Aorta (tissue), 5 donors: ENCODE measurements at regions not wholly inside any gene's neighbourhood (a gene's known extent, or its start where the extent isn't known, plus 50 kb on each side); places are given as distances from the start of the nearest gene placed in this dataset.

ENCODE experiments used
- ATAC-seq: fragments of 200-7000 bp; cut with Tn5 transposase; one replicate; pipeline ENCODE4 v1.9.1; 2022; ENCODE audit warnings: moderate library complexity; ENCODE audit not compliant: low FRiP score
- DNase-seq, 2 donors: peaks; one replicate each; pipeline ENCODE4 v3.0.0-alpha.2; 2020
- H3K27ac ChIP-seq, 2 donors: one replicate each; pipeline ENCODE4 v1.5.1; 2013; ENCODE audit warnings: low read length in 2 of 2, mild to moderate bottlenecking in 2 of 2, moderate library complexity in 2 of 2, control low read depth in 1 of 2, inconsistent platforms in 1 of 2, low read depth in 1 of 2
- H3K27me3 ChIP-seq, 2 donors: one replicate each; pipeline ENCODE4 v1.6.1; 2013; ENCODE audit warnings: control low read depth in 1 of 2, low read length in 1 of 2, mild to moderate bottlenecking in 1 of 2, moderate library complexity in 1 of 2; ENCODE audit not compliant: insufficient read depth in 2 of 2, control insufficient read depth in 1 of 2
- H3K36me3 ChIP-seq, 2 donors: one replicate each; pipeline ENCODE4 v1.6.1; 2013; ENCODE audit warnings: control low read depth in 1 of 2, low read length in 1 of 2, mild to moderate bottlenecking in 1 of 2; ENCODE audit not compliant: insufficient read depth in 2 of 2, control insufficient read depth in 1 of 2
- H3K4me1 ChIP-seq, 2 donors: one replicate each; pipeline ENCODE4 v1.6.1; 2013; ENCODE audit warnings: low read length in 2 of 2, control low read depth in 1 of 2, mild to moderate bottlenecking in 1 of 2, moderate library complexity in 1 of 2; ENCODE audit not compliant: insufficient read depth in 2 of 2, control insufficient read depth in 1 of 2
- H3K4me3 ChIP-seq, 2 donors: one replicate each; pipeline ENCODE4 v1.5.1; 2013; ENCODE audit warnings: low read length in 2 of 2, control low read depth in 1 of 2, mild to moderate bottlenecking in 1 of 2
- H3K9me3 ChIP-seq: one replicate; pipeline ENCODE4 v1.6.1; 2013; ENCODE audit warnings: mild to moderate bottlenecking, low read length; ENCODE audit not compliant: control insufficient read depth
- WGBS, 2 donors: extraction: QIAGEN DNeasy Blood & Tissue Kit; methylation state at CpG; one replicate each; pipeline ENCODE4 v1.1.7; 2013; 5-methylcytosine and 5-hydroxymethylcytosine counted together
- intact Hi-C, 2 donors: fragments of 100-400 bp; cut with DNase I; formaldehyde crosslinking; loops; one replicate each; pipeline versions ENCODE4 v1.14.2 to v1.15.0; 2022
- donor health status: healthy with polysubstance abuse.
- donor health status: Bipolar disorder and iron deficiency.
- donor health status: DM: no; HTN: no; CAD: no.
- donor health status: DM: no; HTN: no; CAD: no.
- donor health status: DM: yes; HTN: yes; CAD: no.

- peak overlapping the region; percentile 22 to 45 for H3K27ac ChIP-seq
- intact Hi-C loops = loop anchor here in 1 of 2 donors (5.0 to 10.0 kb wide), 2 partner anchors 116 to 154 kb away; partner anchors contain the start of gene SP3
- peak; percentile 90 for ATAC-seq
Measured at GRCh38 chr2:173851141-173851641, 114.0 kb downstream of the SP3 start.

GRCh38 chr2:173854141-173854540 is 111.0 kb downstream of the SP3 start:
- intact Hi-C loops = loop anchor here in 1 of 2 donors (5.0 to 10.0 kb wide), 2 partner anchors 113 to 151 kb away; partner anchors contain the start of gene SP3
- DNase-seq = no peak
- Histone ChIP-seq H3K4me1 (peaks cover 0 to 2% of the 10 kb centered on the region in 2 donors), H3K36me3 (no peaks in the 10 kb centered on the region), H3K27me3 (peaks cover 0 to 1% of the 10 kb centered on the region in 2 donors), H3K9me3 (no peaks in the 10 kb centered on the region), H3K4me3 (no peak overlapping the region), H3K27ac (peak overlapping the region in 1 of 2 donors; percentile 93)
- WGBS, 2 donors = 46 to 52% methylated on average over 6 of the region's 6 CpGs
- ATAC-seq = no peak

More at GRCh38 chr2:173851141-173851641, 114.0 kb downstream of the SP3 start:
- peaks cover 0 to 2% of the 10 kb centered on the region in 2 donors for H3K4me1 ChIP-seq
- H3K27me3 ChIP-seq = peaks cover 0 to 1% of the 10 kb centered on the region in 2 donors
- DNase-seq = peak; percentile 89 to 94
- H3K4me3 ChIP-seq = no peak overlapping the region
- WGBS, 2 donors = 4 to 9% methylated on average over 9 of the region's 9 CpGs
- no peaks in the 10 kb centered on the region for H3K9me3 ChIP-seq
- H3K36me3 ChIP-seq = no peaks in the 10 kb centered on the region

DNA sequence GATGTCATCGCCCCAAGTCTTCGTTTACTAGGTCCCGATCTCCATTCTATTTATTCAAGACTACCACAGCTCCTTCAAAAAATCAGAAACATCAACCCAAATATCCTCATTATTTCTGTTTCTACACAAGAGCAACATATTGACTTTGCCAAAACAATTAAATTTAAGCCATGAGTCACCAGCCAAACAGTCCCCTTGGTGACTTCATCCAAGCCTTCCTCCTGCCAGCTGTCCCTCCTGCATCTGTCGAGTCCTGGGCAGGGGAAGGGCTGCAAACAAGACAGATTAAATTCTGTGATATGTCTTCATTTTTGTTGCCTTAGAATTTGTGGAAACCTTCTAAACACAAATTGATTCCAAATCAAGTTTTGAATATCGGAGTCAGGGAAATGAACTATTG is 110.3 kb downstream of the SP3 start:
- peaks cover 0 to 2% of the 10 kb centered on the region in 2 donors for H3K4me1 ChIP-seq
- peaks cover 0 to 1% of the 10 kb centered on the region in 2 donors for H3K27me3 ChIP-seq
- peak; percentile 80 for ATAC-seq
- DNase-seq = peak in 1 of 2 donors; percentile 67
- H3K36me3 ChIP-seq = no peaks in the 10 kb centered on the region
- no peak overlapping the region for H3K4me3 ChIP-seq
- H3K27ac ChIP-seq = peak overlapping the region; percentile 25 to 93
- WGBS, 2 donors = 3 to 6% methylated on average over 5 of the region's 5 CpGs
- no peaks in the 10 kb centered on the region for H3K9me3 ChIP-seq
- intact Hi-C loops = loop anchor here in 1 of 2 donors (5.0 to 10.0 kb wide), 2 partner anchors 112 to 150 kb away; partner anchors contain the start of gene SP3

DNA sequence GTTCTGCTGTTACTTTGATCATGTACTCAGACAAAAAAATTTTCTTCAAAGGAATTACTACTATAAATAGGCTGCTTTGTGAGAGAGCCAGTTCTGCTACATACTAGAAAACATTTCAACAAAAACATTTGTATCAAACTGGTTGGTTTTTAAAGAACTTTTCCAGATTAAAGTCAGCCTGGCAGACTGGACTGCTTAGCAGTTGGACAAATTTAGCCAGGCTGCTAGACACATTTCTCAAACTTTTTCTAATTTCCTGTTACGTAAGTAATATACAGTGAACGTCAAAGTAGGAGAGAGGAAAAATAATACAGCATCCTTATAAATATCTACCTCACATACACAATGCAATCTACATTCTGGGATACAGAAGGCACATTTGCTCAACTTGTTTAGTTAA is 109.5 kb downstream of the SP3 start:
- DNase-seq (no peak), ATAC-seq (peak; percentile 8)
- H3K9me3 ChIP-seq = no peaks in the 10 kb centered on the region
- peak overlapping the region in 1 of 2 donors; percentile 51 for H3K27ac ChIP-seq
- intact Hi-C loops = loop anchor here in 1 of 2 donors (10.0 kb wide), 1 partner anchor 149 kb away; no protein-coding TSS in a partner anchor
- no peaks in the 10 kb centered on the region for H3K36me3 ChIP-seq
- WGBS, 2 donors = 4% methylated on average over 2 of the region's 2 CpGs
- H3K4me1 ChIP-seq = peaks cover 0 to 2% of the 10 kb centered on the region in 2 donors
- peaks cover 0 to 1% of the 10 kb centered on the region in 2 donors for H3K27me3 ChIP-seq
- H3K4me3 ChIP-seq = no peak overlapping the region
